ENCODE measurements at regions not wholly inside any gene's neighbourhood (a gene's known extent, or its start where the extent isn't known, plus 50 kb on each side); places are given as distances from the start of the nearest gene placed in this dataset.

DNA sequence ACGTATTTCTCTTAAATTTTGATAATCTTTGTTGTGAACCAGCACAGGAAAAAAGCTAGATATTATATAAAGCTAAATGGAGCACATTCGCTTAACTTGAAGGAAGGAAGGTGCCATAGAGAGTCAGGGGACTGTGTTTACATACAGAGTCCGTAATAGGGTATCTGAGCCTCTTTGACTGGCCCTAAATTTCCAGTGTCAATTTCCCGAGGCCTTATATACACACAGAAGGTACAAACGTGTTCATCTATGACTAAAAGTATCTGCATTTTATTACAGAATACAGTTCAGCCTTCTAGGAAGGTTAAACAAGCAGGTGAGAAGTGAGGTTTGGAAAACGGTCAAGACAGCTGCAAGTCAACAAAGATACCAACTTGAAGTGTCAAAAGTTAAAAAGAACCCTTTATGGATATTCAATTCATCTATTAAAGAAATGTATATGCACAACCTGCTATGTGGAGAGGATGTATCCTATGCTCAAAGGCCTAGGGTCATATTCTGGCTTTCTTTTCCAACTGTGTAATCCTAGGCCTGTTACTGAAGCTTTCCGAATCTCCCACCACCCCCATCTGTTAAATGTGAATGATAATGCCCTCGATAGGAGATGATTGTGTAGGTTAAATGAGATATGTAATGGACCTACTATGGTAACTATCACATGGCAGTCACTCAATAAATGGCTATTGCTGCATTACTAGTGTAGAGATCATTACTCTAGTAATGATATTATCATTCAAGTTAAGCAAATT is 263.7 kb upstream of the MAF start:
- TF ChIP-seq CTCF (IDR thresholded peaks at IDR 0.05): no peak
- TF ChIP-seq POLR2A (IDR thresholded peaks at IDR 0.05): no peak
